CD4-positive, alpha-beta T cell (primary cell): ENCODE measurements at regions not wholly inside any gene's neighbourhood (a gene's known extent, or its start where the extent isn't known, plus 50 kb on each side); places are given as distances from the start of the nearest gene placed in this dataset.

Experiments
- ATAC-seq: fragments of 200-7000 bp; cut with Tn5 transposase; one replicate; pipeline ENCODE4 v1.10.0; 2022; ENCODE audit warnings: mild to moderate bottlenecking; ENCODE audit not compliant: poor library complexity
- CTCF ChIA-PET: fragments of 350-600 bp; sonication (Branson Sonifier 250); formaldehyde crosslinking; loops from one replicate; lab custom pipeline; 2021; ENCODE audit warnings: antibody characterized with exemption, inconsistent platforms; lab: Charles Lee
- POLR2A ChIA-PET: fragments of 350-600 bp; sonication (Branson Sonifier 250); formaldehyde crosslinking; loops from one replicate; lab custom pipeline; 2021; ENCODE audit warnings: antibody characterized with exemption, inconsistent platforms; lab: Charles Lee
- DNase-seq, 14 experiments: peaks; one replicate each; pipeline ENCODE4 v3.0.0-alpha.2; 2013 to 2020; ENCODE audit warnings: mixed read lengths in 2 of 14
- H3K27ac ChIP-seq, 2 donors: one replicate each; pipeline versions ENCODE4 v1.5.1 to v1.7.0; 2013; ENCODE audit warnings: low read length in 2 of 2, low read depth in 1 of 2, mild to moderate bottlenecking in 1 of 2
- H3K27me3 ChIP-seq, 2 experiments: 1 replicate in 1 of 2; 2 replicates in 1 of 2; pipeline versions ENCODE4 v1.6.1 to v1.7.0; 2013; ENCODE audit warnings: low read length in 2 of 2, control low read depth in 1 of 2, mild to moderate bottlenecking in 1 of 2, moderate library complexity in 1 of 2; ENCODE audit not compliant: insufficient read depth in 2 of 2, control insufficient read depth in 1 of 2
- H3K36me3 ChIP-seq: one replicate; pipeline ENCODE4 v1.6.1; 2013; ENCODE audit warnings: low read length, control low read depth; ENCODE audit not compliant: insufficient read depth
- H3K4me1 ChIP-seq: one replicate; pipeline ENCODE4 v1.6.1; 2013; ENCODE audit warnings: low read length, control low read depth; ENCODE audit not compliant: insufficient read depth
- H3K4me3 ChIP-seq: one replicate; pipeline ENCODE4 v1.5.1; 2013; ENCODE audit warnings: mild to moderate bottlenecking, low read length, moderate library complexity
- H3K9me3 ChIP-seq, 2 experiments: 1 replicate in 1 of 2; 2 replicates in 1 of 2; pipeline versions ENCODE4 v1.6.1 to v1.7.0; 2013; ENCODE audit warnings: low read length in 2 of 2, mild to moderate bottlenecking in 2 of 2, control low read depth in 1 of 2, moderate library complexity in 1 of 2; ENCODE audit not compliant: control insufficient read depth in 1 of 2, insufficient read depth in 1 of 2
- H3K27ac Mint-ChIP-seq: one replicate; pipeline ENCODE4 v1.8.0; 2020; ENCODE audit warnings: mixed read lengths
- H3K27me3 Mint-ChIP-seq: one replicate; pipeline ENCODE4 v1.8.0; 2021; ENCODE audit warnings: mixed read lengths
- H3K36me3 Mint-ChIP-seq: one replicate; pipeline ENCODE4 v1.8.0; 2021; ENCODE audit warnings: low read depth, mixed read lengths
- H3K4me1 Mint-ChIP-seq: one replicate; pipeline ENCODE4 v1.8.0; 2021; ENCODE audit warnings: low read depth, mixed read lengths
- H3K4me3 Mint-ChIP-seq: one replicate; pipeline ENCODE4 v1.8.0; 2020; ENCODE audit warnings: mild to moderate bottlenecking, mixed read lengths
- H3K9me3 Mint-ChIP-seq: one replicate; pipeline ENCODE4 v1.8.0; 2020; ENCODE audit warnings: mixed read lengths
- CTCF ChIP-seq: fragments of 200-600 bp; IDR thresholded peaks from one replicate; pipeline ENCODE4 v1.8.0; 2022; ENCODE audit warnings: antibody characterized with exemption, mild to moderate bottlenecking
- intact Hi-C, 2 experiments: fragments of 100-400 bp; cut with DNase I in 1 of 2; cut with micrococcal nuclease in 1 of 2; formaldehyde crosslinking; loops; one replicate each; pipeline versions ENCODE4 v1.15.1 to v1.9.0; 2023 to 2025; cut with DNase I, micrococcal nuclease

DNA sequence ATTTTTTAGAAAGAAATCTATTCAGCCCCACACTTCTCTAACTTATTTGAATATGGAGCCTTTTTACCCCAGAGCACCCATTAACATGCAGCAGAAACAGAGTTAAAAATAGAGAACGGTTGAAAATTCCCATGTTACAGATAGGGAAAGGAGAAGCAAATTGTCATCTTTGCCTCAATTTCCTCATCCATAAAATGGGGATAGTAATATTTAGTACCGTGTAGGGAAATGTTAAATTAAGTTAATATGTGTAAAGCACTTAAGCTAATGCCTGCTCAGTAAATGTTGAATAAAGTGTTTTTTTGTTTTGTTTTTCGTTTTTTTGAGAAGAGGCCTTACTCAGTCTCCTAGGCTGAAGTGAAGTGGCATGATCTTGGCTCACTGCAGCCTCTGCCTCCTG lies 50.3 kb downstream of the NAV1 start:
- no peak for TF ChIP-seq CTCF
- CTCF ChIA-PET: no interaction called here

DNA sequence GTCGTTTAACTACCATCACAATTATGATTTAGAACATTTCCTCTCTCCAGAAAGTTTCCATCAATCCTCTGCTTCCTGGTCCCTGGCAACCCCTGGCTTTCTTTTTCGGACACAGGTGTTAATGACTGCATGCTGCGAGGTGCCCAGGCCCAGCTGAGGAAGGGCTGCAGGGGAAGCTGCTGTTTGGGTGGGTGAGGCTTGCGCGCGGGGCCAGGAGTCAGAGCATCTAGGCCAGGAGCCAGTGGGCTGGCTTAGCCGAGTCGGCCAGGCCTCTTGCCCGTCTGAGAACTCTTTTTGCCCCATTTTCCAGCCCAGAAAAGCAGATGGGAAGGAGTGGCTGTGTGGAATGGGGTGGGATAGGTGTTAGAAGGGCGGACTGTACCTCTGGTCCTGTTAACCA lies 51.5 kb downstream of the NAV1 start:
- intact Hi-C loops: no loop called here
- no peaks in the 10 kb centered on the region for H3K27me3 ChIP-seq
- no peaks in the 10 kb centered on the region for H3K27me3 Mint-ChIP-seq
- no peak overlapping the region for H3K27ac ChIP-seq
- ChIA-PET CTCF (no interaction called here), POLR2A (no interaction called here)
- no peak overlapping the region for H3K4me3 Mint-ChIP-seq
- H3K4me3 ChIP-seq: no peak overlapping the region
- H3K36me3 Mint-ChIP-seq: no peaks in the 10 kb centered on the region
- no peaks in the 10 kb centered on the region for H3K4me1 Mint-ChIP-seq
- H3K27ac Mint-ChIP-seq: no peak overlapping the region
- no peak for DNase-seq
- no peak for ATAC-seq
- no peaks in the 10 kb centered on the region for H3K36me3 ChIP-seq
- TF ChIP-seq CTCF: no peak
- no peaks in the 10 kb centered on the region for H3K9me3 Mint-ChIP-seq
- no peaks in the 10 kb centered on the region for H3K9me3 ChIP-seq
- H3K4me1 ChIP-seq: no peaks in the 10 kb centered on the region

More for the DNA sequence above, 50.3 kb downstream of the NAV1 start:
- Mint-ChIP-seq H3K9me3 (no peaks in the 10 kb centered on the region), H3K27ac (no peak overlapping the region), H3K36me3 (no peaks in the 10 kb centered on the region), H3K4me3 (no peak overlapping the region), H3K27me3 (peaks cover 5% of the 10 kb centered on the region), H3K4me1 (no peaks in the 10 kb centered on the region)
- DNase-seq: no peak
- Histone ChIP-seq H3K27ac (no peak overlapping the region), H3K9me3 (no peaks in the 10 kb centered on the region), H3K36me3 (no peaks in the 10 kb centered on the region), H3K27me3 (no peaks in the 10 kb centered on the region), H3K4me3 (no peak overlapping the region), H3K4me1 (no peaks in the 10 kb centered on the region)
- POLR2A ChIA-PET: no interaction called here
- no peak for ATAC-seq
- intact Hi-C loops: no loop called here

GRCh38 chr1:201591348-201591747 lies 52.4 kb downstream of the NAV1 start:
- H3K4me3 ChIP-seq: no peak overlapping the region
- POLR2A ChIA-PET: no interaction called here
- no peaks in the 10 kb centered on the region for H3K27me3 ChIP-seq
- no peaks in the 10 kb centered on the region for H3K36me3 ChIP-seq
- DNase-seq (no peak), ATAC-seq (no peak)
- intact Hi-C loops: no loop called here
- no peak overlapping the region for H3K27ac Mint-ChIP-seq
- no peaks in the 10 kb centered on the region for H3K4me1 ChIP-seq
- no peak overlapping the region for H3K27ac ChIP-seq
- no peaks in the 10 kb centered on the region for H3K9me3 ChIP-seq
- TF ChIP-seq CTCF: no peak
- H3K36me3 Mint-ChIP-seq: no peaks in the 10 kb centered on the region
- no peaks in the 10 kb centered on the region for H3K4me1 Mint-ChIP-seq
- H3K27me3 Mint-ChIP-seq: no peaks in the 10 kb centered on the region
- H3K4me3 Mint-ChIP-seq: no peak overlapping the region
- no peaks in the 10 kb centered on the region for H3K9me3 Mint-ChIP-seq
- CTCF ChIA-PET: no interaction called here
